ENCODE measurements at regions not wholly inside any gene's neighbourhood (a gene's known extent, or its start where the extent isn't known, plus 50 kb on each side); places are given as distances from the start of the nearest gene placed in this dataset.

GRCh38 chr13:87080100-87080779 lies 590.9 kb upstream of the SLITRK5 start:
- H3K36me3 ChIP-seq: no peaks in the 10 kb centered on the region
- peaks cover 0 to 21% (median 8%) of the 10 kb centered on the region in 4 donors for H3K9me3 ChIP-seq
- 89 to 94% (median 92%) methylated on average over 26 to 27 of the region's 27 CpGs for WGBS, 5 donors
- H3K27ac ChIP-seq: no peak overlapping the region
- DNase-seq: no peak
- TF ChIP-seq POLR2AphosphoS5 (IDR thresholded peaks at IDR 0.05) (no peak), EP300 (IDR thresholded peaks at IDR 0.05) (no peak), CTCF (IDR thresholded peaks at IDR 0.05) (no peak), POLR2A (IDR thresholded peaks at IDR 0.05) (no peak)
- H3K27me3 ChIP-seq: no peaks in the 10 kb centered on the region
- H3K4me1 ChIP-seq: no peaks in the 10 kb centered on the region
- intact Hi-C loops (cut with DNase I; ENCODE audit: low total_unique reads): no loop called here
- no peak overlapping the region for H3K4me3 ChIP-seq

- Histone ChIP-seq H3K9me3 (peaks cover 0 to 15% (median 8%) of the 10 kb centered on the region in 4 donors), H3K4me3 (no peak overlapping the region), H3K4me1 (no peaks in the 10 kb centered on the region), H3K27me3 (no peaks in the 10 kb centered on the region), H3K36me3 (no peaks in the 10 kb centered on the region), H3K27ac (no peak overlapping the region)
- TF ChIP-seq EP300 (IDR thresholded peaks at IDR 0.05) (no peak), POLR2A (IDR thresholded peaks at IDR 0.05) (no peak), CTCF (IDR thresholded peaks at IDR 0.05) (no peak), POLR2AphosphoS5 (IDR thresholded peaks at IDR 0.05) (no peak)
- DNase-seq: no peak
- 82 to 90% (median 86%) methylated on average over 5 of the region's 5 CpGs for WGBS, 5 donors
- intact Hi-C loops (cut with DNase I; ENCODE audit: low total_unique reads): no loop called here
Measured at GRCh38 chr13:87084192-87084591, 587.0 kb upstream of the SLITRK5 start.

- TF ChIP-seq POLR2A (IDR thresholded peaks at IDR 0.05): no peak
- TF ChIP-seq POLR2AphosphoS5 (IDR thresholded peaks at IDR 0.05): no peak
- no peak for TF ChIP-seq EP300 (IDR thresholded peaks at IDR 0.05)
- TF ChIP-seq CTCF (IDR thresholded peaks at IDR 0.05): no peak
- Histone ChIP-seq H3K9me3 (no peaks in the 10 kb centered on the region), H3K27ac (no peak overlapping the region), H3K4me3 (no peak overlapping the region), H3K27me3 (no peaks in the 10 kb centered on the region), H3K4me1 (no peaks in the 10 kb centered on the region), H3K36me3 (no peaks in the 10 kb centered on the region)
- intact Hi-C loops (cut with DNase I; ENCODE audit: low total_unique reads): no loop called here
- WGBS, 5 donors: 60 to 76% (median 61%) methylated on average over 2 of the region's 2 CpGs
- DNase-seq: no peak
Measured at GRCh38 chr13:87087741-87088140, 583.4 kb upstream of the SLITRK5 start.

- no peak for TF ChIP-seq POLR2A (IDR thresholded peaks at IDR 0.05)
- no peak for TF ChIP-seq POLR2AphosphoS5 (IDR thresholded peaks at IDR 0.05)
- no peak for TF ChIP-seq EP300 (IDR thresholded peaks at IDR 0.05)
- TF ChIP-seq CTCF (IDR thresholded peaks at IDR 0.05): no peak
- no peaks in the 10 kb centered on the region for H3K36me3 ChIP-seq
- H3K9me3 ChIP-seq: no peaks in the 10 kb centered on the region
- H3K4me1 ChIP-seq: no peaks in the 10 kb centered on the region
- H3K27ac ChIP-seq: no peak overlapping the region
- no peak overlapping the region for H3K4me3 ChIP-seq
- 77 to 91% (median 84%) methylated on average over 4 of the region's 4 CpGs for WGBS, 5 donors
- no peaks in the 10 kb centered on the region for H3K27me3 ChIP-seq
- intact Hi-C loops (cut with DNase I; ENCODE audit: low total_unique reads): no loop called here
- DNase-seq: no peak
Measured at GRCh38 chr13:87089391-87089790, 581.8 kb upstream of the SLITRK5 start.

Measured in stomach (tissue), 8 donors.